ENCODE measurements at regions not wholly inside any gene's neighbourhood (a gene's known extent, or its start where the extent isn't known, plus 50 kb on each side); places are given as distances from the start of the nearest gene placed in this dataset.
"Not testable (repeated sequence)": the region's sequence is repeated elsewhere in the genome, so short reads cannot be mapped to it uniquely, and the experiment has no call there.

GRCh38 chr11:90286640-90287039, 63.8 kb upstream of the CHORDC1 start:
- H3K4me1 Mint-ChIP-seq (ENCODE audit: low read depth): no peaks in the 10 kb centered on the region
- no peak for DNase-seq (ENCODE audit: low spot score)
- H3K27me3 Mint-ChIP-seq (ENCODE audit: insufficient read depth): no peaks in the 10 kb centered on the region
- no peaks in the 10 kb centered on the region for H3K9me3 Mint-ChIP-seq
- H3K4me3 Mint-ChIP-seq: no peak overlapping the region
- H3K27ac Mint-ChIP-seq: no peak overlapping the region
- intact Hi-C loops (cut with micrococcal nuclease): no loop called here
- H3K36me3 Mint-ChIP-seq (ENCODE audit: low read depth): no peaks in the 10 kb centered on the region

- Mint-ChIP-seq H3K4me1 (ENCODE audit: low read depth) (no peaks in the 10 kb centered on the region), H3K27me3 (ENCODE audit: insufficient read depth) (no peaks in the 10 kb centered on the region), H3K4me3 (no peak overlapping the region), H3K27ac (no peak overlapping the region), H3K36me3 (ENCODE audit: low read depth) (no peaks in the 10 kb centered on the region), H3K9me3 (no peaks in the 10 kb centered on the region)
- DNase-seq (ENCODE audit: low spot score): no peak
- intact Hi-C loops (cut with micrococcal nuclease): no loop called here
Observed at GRCh38 chr11:90284171-90284570, 61.3 kb upstream of the CHORDC1 start.

GRCh38 chr11:90282551-90283071, 59.8 kb upstream of the CHORDC1 start:
- H3K4me3 Mint-ChIP-seq; H3K27me3 Mint-ChIP-seq (ENCODE audit: insufficient read depth); H3K36me3 Mint-ChIP-seq (ENCODE audit: low read depth); intact Hi-C loops (cut with micrococcal nuclease); DNase-seq (ENCODE audit: low spot score); H3K27ac Mint-ChIP-seq; H3K4me1 Mint-ChIP-seq (ENCODE audit: low read depth); H3K9me3 Mint-ChIP-seq: not testable (repeated sequence)

- Mint-ChIP-seq H3K9me3 (no peaks in the 10 kb centered on the region), H3K4me3 (no peak overlapping the region), H3K27ac (no peak overlapping the region), H3K36me3 (ENCODE audit: low read depth) (no peaks in the 10 kb centered on the region), H3K4me1 (ENCODE audit: low read depth) (no peaks in the 10 kb centered on the region), H3K27me3 (ENCODE audit: insufficient read depth) (no peaks in the 10 kb centered on the region)
- intact Hi-C loops (cut with micrococcal nuclease): no loop called here
- no peak for DNase-seq (ENCODE audit: low spot score)
Observed at GRCh38 chr11:90274362-90274761, 51.5 kb upstream of the CHORDC1 start.
